ENCODE measurements at regions not wholly inside any gene's neighbourhood (a gene's known extent, or its start where the extent isn't known, plus 50 kb on each side); places are given as distances from the start of the nearest gene placed in this dataset.
"Not testable (repeated sequence)": the region's sequence is repeated elsewhere in the genome, so short reads cannot be mapped to it uniquely, and the experiment has no call there.

GRCh38 chr7:81385370-81385769 lies 384.5 kb downstream of the HGF start:
- peaks cover 4% of the 10 kb centered on the region for H3K4me1 Mint-ChIP-seq (ENCODE audit: unreplicated experiment)
- H3K36me3 Mint-ChIP-seq: no peaks in the 10 kb centered on the region
- no peak for TF ChIP-seq CTCF (conservative IDR thresholded peaks at IDR 0.05)
- no peaks in the 10 kb centered on the region for H3K27me3 Mint-ChIP-seq
- H3K4me3 Mint-ChIP-seq: no peak overlapping the region
- no peak for DNase-seq (ENCODE audit: extremely low spot score, unreplicated experiment)
- no peak overlapping the region for H3K27ac Mint-ChIP-seq
- no peaks in the 10 kb centered on the region for H3K9me3 Mint-ChIP-seq

GRCh38 chr7:81383846-81384245 lies 386.0 kb downstream of the HGF start:
- Mint-ChIP-seq H3K4me3 (no peak overlapping the region), H3K4me1 (ENCODE audit: unreplicated experiment) (peaks cover 4% of the 10 kb centered on the region), H3K9me3 (no peaks in the 10 kb centered on the region), H3K36me3 (no peaks in the 10 kb centered on the region), H3K27ac (no peak overlapping the region), H3K27me3 (no peaks in the 10 kb centered on the region)
- DNase-seq (ENCODE audit: extremely low spot score, unreplicated experiment): no peak
- TF ChIP-seq CTCF (conservative IDR thresholded peaks at IDR 0.05): no peak

DNA sequence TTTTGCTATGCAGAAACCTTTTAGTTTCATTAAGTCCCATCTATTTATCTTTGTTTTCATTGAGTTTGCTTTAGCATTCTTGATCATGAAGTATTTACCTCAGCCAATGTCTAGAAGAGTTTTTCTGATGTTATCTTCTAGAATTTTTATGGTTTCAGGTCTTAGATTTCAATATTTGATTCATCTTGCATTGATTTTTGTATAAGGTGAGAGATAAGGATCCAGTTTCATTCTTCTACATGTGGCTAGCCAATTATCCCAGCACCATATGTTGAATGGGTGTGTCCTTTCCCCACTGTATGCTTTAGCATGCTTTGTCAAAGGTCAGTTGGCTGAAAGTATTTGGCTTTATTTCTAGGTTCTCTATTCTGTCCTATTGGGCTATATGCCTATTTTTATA lies 395.2 kb downstream of the HGF start:
- not testable (repeated sequence) for H3K27ac Mint-ChIP-seq; H3K36me3 Mint-ChIP-seq; H3K9me3 Mint-ChIP-seq; H3K4me3 Mint-ChIP-seq; DNase-seq (ENCODE audit: extremely low spot score, unreplicated experiment); H3K27me3 Mint-ChIP-seq; H3K4me1 Mint-ChIP-seq (ENCODE audit: unreplicated experiment)

- H3K9me3 Mint-ChIP-seq: no peaks in the 10 kb centered on the region
- no peak for TF ChIP-seq CTCF (conservative IDR thresholded peaks at IDR 0.05)
- no peak overlapping the region for H3K4me3 Mint-ChIP-seq
- no peaks in the 10 kb centered on the region for H3K27me3 Mint-ChIP-seq
- H3K36me3 Mint-ChIP-seq: no peaks in the 10 kb centered on the region
- no peak overlapping the region for H3K27ac Mint-ChIP-seq
- no peak for DNase-seq (ENCODE audit: extremely low spot score, unreplicated experiment)
- H3K4me1 Mint-ChIP-seq (ENCODE audit: unreplicated experiment): no peaks in the 10 kb centered on the region
Measured at GRCh38 chr7:81370822-81371221, 399.0 kb downstream of the HGF start.

GRCh38 chr7:81367326-81367931 lies 402.4 kb downstream of the HGF start:
- no peak overlapping the region for H3K27ac Mint-ChIP-seq
- H3K4me3 Mint-ChIP-seq: no peak overlapping the region
- no peaks in the 10 kb centered on the region for H3K9me3 Mint-ChIP-seq
- TF ChIP-seq CTCF (conservative IDR thresholded peaks at IDR 0.05): no peak
- DNase-seq (ENCODE audit: extremely low spot score, unreplicated experiment): no peak
- H3K4me1 Mint-ChIP-seq (ENCODE audit: unreplicated experiment): no peaks in the 10 kb centered on the region
- H3K27me3 Mint-ChIP-seq: no peaks in the 10 kb centered on the region
- H3K36me3 Mint-ChIP-seq: no peaks in the 10 kb centered on the region

DNA sequence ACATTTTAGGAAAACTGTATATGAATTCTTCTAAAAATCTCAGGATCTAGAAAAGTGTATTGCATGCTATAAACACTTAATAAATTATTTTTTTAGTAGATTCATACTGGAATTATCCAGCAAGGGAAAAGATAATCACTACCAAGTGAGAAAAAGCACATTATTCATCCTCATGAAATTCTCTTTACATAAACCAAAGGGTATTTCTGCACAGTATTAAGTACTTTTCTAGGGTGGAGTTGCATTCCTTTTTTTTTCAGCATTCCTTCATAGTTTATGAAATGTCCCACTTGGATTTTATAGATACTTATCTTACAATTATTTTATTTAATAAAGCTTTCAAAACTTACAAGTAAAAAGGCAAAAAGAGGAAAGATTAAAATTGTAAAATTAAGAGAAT lies 403.3 kb downstream of the HGF start:
- H3K36me3 Mint-ChIP-seq: no peaks in the 10 kb centered on the region
- no peaks in the 10 kb centered on the region for H3K27me3 Mint-ChIP-seq
- H3K4me1 Mint-ChIP-seq (ENCODE audit: unreplicated experiment): peaks cover 7% of the 10 kb centered on the region
- no peaks in the 10 kb centered on the region for H3K9me3 Mint-ChIP-seq
- no peak for TF ChIP-seq CTCF (conservative IDR thresholded peaks at IDR 0.05)
- no peak overlapping the region for H3K27ac Mint-ChIP-seq
- no peak for DNase-seq (ENCODE audit: extremely low spot score, unreplicated experiment)
- H3K4me3 Mint-ChIP-seq: no peak overlapping the region

Measured in type B pancreatic cell (in vitro differentiated cells).